Astrocyte (in vitro differentiated cells and primary cell): ENCODE measurements at regions not wholly inside any gene's neighbourhood (a gene's known extent, or its start where the extent isn't known, plus 50 kb on each side); places are given as distances from the start of the nearest gene placed in this dataset.

Source experiments
- DNase-seq: peaks from one replicate; pipeline ENCODE4 v3.0.0-alpha.2; 2010; ENCODE audit warnings: low read depth
- FAIRE-seq: peaks from 2 replicates; lab custom pipeline; 2011; peaks lifted over from hg19 to GRCh38; lab: Jason Lieb, UNC
- H2AFZ ChIP-seq: 2 replicates; pipeline ENCODE4 v1.6.0; 2012; ENCODE audit warnings: low read depth, low read length, inconsistent platforms
- H3K27ac ChIP-seq: 2 replicates; pipeline ENCODE4 v1.5.1; 2011; ENCODE audit warnings: low read depth, low read length, inconsistent platforms
- H3K27me3 ChIP-seq: 2 replicates; pipeline ENCODE4 v1.6.0; 2011; ENCODE audit warnings: low read length, inconsistent platforms; ENCODE audit not compliant: insufficient read depth
- H3K36me3 ChIP-seq: 2 replicates; pipeline ENCODE4 v1.5.1; 2011; ENCODE audit warnings: low read length, inconsistent platforms; ENCODE audit not compliant: insufficient read depth
- H3K4me1 ChIP-seq: 2 replicates; pipeline ENCODE4 v1.5.1; 2011; ENCODE audit warnings: low read length, inconsistent platforms; ENCODE audit not compliant: insufficient read depth
- H3K4me2 ChIP-seq: 2 replicates; pipeline ENCODE4 v1.6.0; 2012; ENCODE audit warnings: low read length, inconsistent platforms
- H3K4me3 ChIP-seq: 2 replicates; pipeline ENCODE4 v1.5.1; 2011; ENCODE audit warnings: low read depth, mild to moderate bottlenecking, low read length, inconsistent platforms; ENCODE audit not compliant: insufficient read depth
- H3K79me2 ChIP-seq: 2 replicates; pipeline ENCODE4 v1.6.0; 2012; ENCODE audit warnings: mild to moderate bottlenecking, low read length, inconsistent platforms; ENCODE audit not compliant: insufficient read depth
- H3K9ac ChIP-seq: 2 replicates; pipeline ENCODE4 v1.6.0; 2012; ENCODE audit warnings: mild to moderate bottlenecking, low read length, inconsistent platforms
- H3K9me3 ChIP-seq: 2 replicates; pipeline ENCODE4 v1.5.1; 2012; ENCODE audit warnings: low read depth, mild to moderate bottlenecking, low read length, inconsistent platforms; ENCODE audit not compliant: insufficient read depth
- H4K20me1 ChIP-seq: 2 replicates; pipeline ENCODE4 v1.6.0; 2012; ENCODE audit warnings: low read length, inconsistent platforms; ENCODE audit not compliant: insufficient read depth
- H3K27ac Mint-ChIP-seq: one replicate; pipeline ENCODE4 v1.8.0; 2021; ENCODE audit warnings: mild to moderate bottlenecking, mixed read lengths; ENCODE audit not compliant: unreplicated experiment
- H3K27me3 Mint-ChIP-seq: one replicate; pipeline ENCODE4 v1.8.0; 2021; ENCODE audit warnings: low read depth, mixed read lengths; ENCODE audit not compliant: unreplicated experiment
- H3K36me3 Mint-ChIP-seq: one replicate; pipeline ENCODE4 v1.8.0; 2021; ENCODE audit warnings: low read depth, mixed read lengths; ENCODE audit not compliant: unreplicated experiment
- H3K4me1 Mint-ChIP-seq: one replicate; pipeline ENCODE4 v1.8.0; 2021; ENCODE audit warnings: low read depth, mixed read lengths; ENCODE audit not compliant: unreplicated experiment
- H3K4me3 Mint-ChIP-seq: one replicate; pipeline ENCODE4 v1.8.0; 2021; ENCODE audit warnings: mild to moderate bottlenecking, moderate library complexity, mixed read lengths; ENCODE audit not compliant: unreplicated experiment
- H3K9me3 Mint-ChIP-seq: one replicate; pipeline ENCODE4 v1.8.0; 2021; ENCODE audit warnings: mild to moderate bottlenecking, mixed read lengths; ENCODE audit not compliant: unreplicated experiment
- EZH2 ChIP-seq: IDR thresholded peaks from 2 replicates; pipeline ENCODE4 v1.6.1; 2012; ENCODE audit warnings: mild to moderate bottlenecking, low read length, inconsistent platforms; ENCODE audit not compliant: insufficient read depth
- TF ChIP-seq, protein P1 (sequence below): IDR thresholded peaks from 2 replicates; pipeline ENCODE4 v1.5.1; 2011; ENCODE audit warnings: low read depth, mild to moderate bottlenecking, inconsistent platforms, low read length, moderate library complexity; ENCODE audit not compliant: insufficient read depth

DNA sequence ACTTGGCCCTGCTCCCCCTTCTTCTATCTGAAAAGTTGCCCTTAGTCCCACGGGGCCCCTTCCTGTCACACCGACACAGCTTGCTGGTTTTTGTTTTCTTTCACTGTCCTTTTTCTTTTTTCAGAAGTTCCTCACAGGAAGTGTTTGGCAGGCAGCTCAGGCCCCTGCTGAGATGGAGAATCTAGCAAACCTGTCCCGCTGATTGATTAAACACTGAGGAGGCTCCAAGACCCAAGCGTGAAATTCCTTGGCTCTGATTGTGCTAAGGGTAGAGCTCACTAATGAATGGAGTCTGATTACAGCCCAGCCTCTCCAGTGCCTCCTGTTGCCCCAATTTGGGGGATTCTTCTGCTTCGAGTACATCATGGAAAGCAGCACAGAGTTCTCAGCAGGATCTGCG lies 365.9 kb upstream of the MEX3C start:
- Mint-ChIP-seq H3K9me3 (no peaks in the 10 kb centered on the region), H3K27ac (no peak overlapping the region), H3K27me3 (peaks cover 14% of the 10 kb centered on the region), H3K4me1 (peaks cover 8% of the 10 kb centered on the region), H3K36me3 (no peaks in the 10 kb centered on the region), H3K4me3 (no peak overlapping the region)
- no peaks in the 10 kb centered on the region for H3K36me3 ChIP-seq
- no peak overlapping the region for H2AFZ ChIP-seq
- TF ChIP-seq, protein P1, sequence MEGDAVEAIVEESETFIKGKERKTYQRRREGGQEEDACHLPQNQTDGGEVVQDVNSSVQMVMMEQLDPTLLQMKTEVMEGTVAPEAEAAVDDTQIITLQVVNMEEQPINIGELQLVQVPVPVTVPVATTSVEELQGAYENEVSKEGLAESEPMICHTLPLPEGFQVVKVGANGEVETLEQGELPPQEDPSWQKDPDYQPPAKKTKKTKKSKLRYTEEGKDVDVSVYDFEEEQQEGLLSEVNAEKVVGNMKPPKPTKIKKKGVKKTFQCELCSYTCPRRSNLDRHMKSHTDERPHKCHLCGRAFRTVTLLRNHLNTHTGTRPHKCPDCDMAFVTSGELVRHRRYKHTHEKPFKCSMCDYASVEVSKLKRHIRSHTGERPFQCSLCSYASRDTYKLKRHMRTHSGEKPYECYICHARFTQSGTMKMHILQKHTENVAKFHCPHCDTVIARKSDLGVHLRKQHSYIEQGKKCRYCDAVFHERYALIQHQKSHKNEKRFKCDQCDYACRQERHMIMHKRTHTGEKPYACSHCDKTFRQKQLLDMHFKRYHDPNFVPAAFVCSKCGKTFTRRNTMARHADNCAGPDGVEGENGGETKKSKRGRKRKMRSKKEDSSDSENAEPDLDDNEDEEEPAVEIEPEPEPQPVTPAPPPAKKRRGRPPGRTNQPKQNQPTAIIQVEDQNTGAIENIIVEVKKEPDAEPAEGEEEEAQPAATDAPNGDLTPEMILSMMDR, result no peak
- no peak for TF ChIP-seq EZH2
- DNase-seq, result no peak
- no peak overlapping the region for H3K9ac ChIP-seq
- H3K9me3 ChIP-seq, result no peaks in the 10 kb centered on the region
- H4K20me1 ChIP-seq, result no peaks in the 10 kb centered on the region
- no peaks in the 10 kb centered on the region for H3K4me1 ChIP-seq
- no peak overlapping the region for H3K4me3 ChIP-seq
- H3K79me2 ChIP-seq, result no peaks in the 10 kb centered on the region
- H3K4me2 ChIP-seq, result no peak overlapping the region
- FAIRE-seq, result no peak
- H3K27ac ChIP-seq, result no peak overlapping the region
- no peaks in the 10 kb centered on the region for H3K27me3 ChIP-seq

DNA sequence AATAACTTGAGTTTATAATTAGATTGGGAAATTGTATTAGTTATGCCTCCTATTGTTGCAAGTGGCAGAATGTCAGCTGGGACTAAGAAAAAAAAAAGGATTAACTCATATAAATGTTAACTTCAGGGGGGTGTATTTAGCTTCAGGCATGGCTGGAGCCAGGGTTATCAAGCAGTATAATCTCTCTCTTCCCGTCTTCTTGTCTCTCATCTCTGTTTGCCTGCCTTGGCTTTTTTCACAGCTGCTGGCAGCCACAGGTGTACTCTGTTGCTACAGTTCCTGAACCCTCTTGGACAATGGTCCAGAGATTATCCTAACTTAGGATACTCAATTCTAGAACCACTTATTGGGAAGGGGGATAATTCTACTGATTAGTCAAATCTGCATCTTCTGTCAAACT lies 370.7 kb upstream of the MEX3C start:
- no peak for FAIRE-seq
- Histone ChIP-seq H2AFZ (no peak overlapping the region), H3K9me3 (no peaks in the 10 kb centered on the region)

GRCh38 chr18:51569153-51569552 lies 371.7 kb upstream of the MEX3C start:
- H3K36me3 Mint-ChIP-seq, result no peaks in the 10 kb centered on the region
- DNase-seq, result no peak
- Histone ChIP-seq H3K9ac (no peak overlapping the region), H3K27ac (no peak overlapping the region), H3K4me1 (no peaks in the 10 kb centered on the region), H3K4me2 (no peak overlapping the region), H2AFZ (no peak overlapping the region), H3K4me3 (no peak overlapping the region), H3K9me3 (no peaks in the 10 kb centered on the region), H3K79me2 (no peaks in the 10 kb centered on the region), H3K27me3 (no peaks in the 10 kb centered on the region), H3K36me3 (no peaks in the 10 kb centered on the region), H4K20me1 (no peaks in the 10 kb centered on the region)
- TF ChIP-seq, protein P1, result no peak
- no peak for TF ChIP-seq EZH2
- no peak overlapping the region for H3K4me3 Mint-ChIP-seq
- peaks cover 11% of the 10 kb centered on the region for H3K27me3 Mint-ChIP-seq
- no peaks in the 10 kb centered on the region for H3K9me3 Mint-ChIP-seq
- H3K4me1 Mint-ChIP-seq, result no peaks in the 10 kb centered on the region
- no peak for FAIRE-seq
- no peak overlapping the region for H3K27ac Mint-ChIP-seq

More for the DNA sequence above, 370.7 kb upstream of the MEX3C start:
- peaks cover 9% of the 10 kb centered on the region for H3K27me3 Mint-ChIP-seq
- no peak for TF ChIP-seq EZH2
- TF ChIP-seq, protein P1, result no peak
- DNase-seq, result no peak
- H3K9ac ChIP-seq, result no peak overlapping the region
- no peaks in the 10 kb centered on the region for H3K36me3 Mint-ChIP-seq
- no peak overlapping the region for H3K4me2 ChIP-seq
- H3K4me1 ChIP-seq, result no peaks in the 10 kb centered on the region
- H3K9me3 Mint-ChIP-seq, result no peaks in the 10 kb centered on the region
- H3K27me3 ChIP-seq, result no peaks in the 10 kb centered on the region
- no peak overlapping the region for H3K4me3 Mint-ChIP-seq
- H3K4me1 Mint-ChIP-seq, result no peaks in the 10 kb centered on the region
- no peak overlapping the region for H3K4me3 ChIP-seq
- no peaks in the 10 kb centered on the region for H3K36me3 ChIP-seq
- H3K27ac Mint-ChIP-seq, result no peak overlapping the region
- H4K20me1 ChIP-seq, result no peaks in the 10 kb centered on the region
- H3K27ac ChIP-seq, result no peak overlapping the region
- H3K79me2 ChIP-seq, result no peaks in the 10 kb centered on the region
